Vagina (tissue), 2 donors: ENCODE measurements at regions not wholly inside any gene's neighbourhood (a gene's known extent, or its start where the extent isn't known, plus 50 kb on each side); places are given as distances from the start of the nearest gene placed in this dataset.

Experiments
- POLR2A ChIP-seq, 2 donors: fragments of 450-650 bp; IDR thresholded peaks; one replicate each; pipeline ENCODE4 v1.6.1; 2017; ENCODE audit warnings: antibody characterized with exemption in 2 of 2, mild to moderate bottlenecking in 2 of 2, moderate library complexity in 2 of 2
- POLR2AphosphoS5 ChIP-seq, 2 donors: sonication (generic); formaldehyde crosslinking; IDR thresholded peaks; one replicate each; pipeline ENCODE4 v1.9.0; 2017; ENCODE audit warnings: antibody characterized with exemption in 2 of 2, mild to moderate bottlenecking in 2 of 2, low read depth in 1 of 2; ENCODE audit not compliant: insufficient read depth in 1 of 2
- TF ChIP-seq, protein P1 (sequence below), 3 experiments: fragments of 450-650 bp in 2 of 3; fragments of 200-600 bp in 1 of 3; sonication (generic) in 1 of 3; IDR thresholded peaks; one replicate each; pipeline ENCODE4 v1.5.1; 2017 to 2019; ENCODE audit warnings: antibody characterized with exemption in 3 of 3, mild to moderate bottlenecking in 2 of 3, moderate library complexity in 2 of 3

DNA sequence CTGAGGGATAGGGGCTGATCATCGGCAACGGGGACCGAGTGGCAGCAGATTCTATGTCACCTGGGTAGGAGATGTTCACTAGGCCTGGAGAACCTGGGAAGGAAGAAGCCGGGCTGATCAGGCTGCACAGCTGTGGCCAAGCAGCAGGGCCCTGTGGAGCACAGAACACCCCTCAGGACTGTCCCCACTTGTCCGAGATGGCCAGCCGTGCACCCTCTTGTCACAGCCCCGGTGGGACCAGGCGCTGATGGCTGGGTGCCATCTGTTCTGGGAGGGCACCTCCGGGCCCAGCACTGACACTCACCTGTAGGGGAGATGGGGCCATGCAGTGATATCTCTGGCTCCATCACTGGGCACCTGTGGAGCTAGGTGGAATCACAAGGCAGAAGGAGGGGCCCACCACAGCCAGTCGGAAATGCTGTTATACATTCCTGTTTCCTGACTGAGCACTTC lies 217.9 kb upstream of the RAB6C start:
- TF ChIP-seq, protein P1, sequence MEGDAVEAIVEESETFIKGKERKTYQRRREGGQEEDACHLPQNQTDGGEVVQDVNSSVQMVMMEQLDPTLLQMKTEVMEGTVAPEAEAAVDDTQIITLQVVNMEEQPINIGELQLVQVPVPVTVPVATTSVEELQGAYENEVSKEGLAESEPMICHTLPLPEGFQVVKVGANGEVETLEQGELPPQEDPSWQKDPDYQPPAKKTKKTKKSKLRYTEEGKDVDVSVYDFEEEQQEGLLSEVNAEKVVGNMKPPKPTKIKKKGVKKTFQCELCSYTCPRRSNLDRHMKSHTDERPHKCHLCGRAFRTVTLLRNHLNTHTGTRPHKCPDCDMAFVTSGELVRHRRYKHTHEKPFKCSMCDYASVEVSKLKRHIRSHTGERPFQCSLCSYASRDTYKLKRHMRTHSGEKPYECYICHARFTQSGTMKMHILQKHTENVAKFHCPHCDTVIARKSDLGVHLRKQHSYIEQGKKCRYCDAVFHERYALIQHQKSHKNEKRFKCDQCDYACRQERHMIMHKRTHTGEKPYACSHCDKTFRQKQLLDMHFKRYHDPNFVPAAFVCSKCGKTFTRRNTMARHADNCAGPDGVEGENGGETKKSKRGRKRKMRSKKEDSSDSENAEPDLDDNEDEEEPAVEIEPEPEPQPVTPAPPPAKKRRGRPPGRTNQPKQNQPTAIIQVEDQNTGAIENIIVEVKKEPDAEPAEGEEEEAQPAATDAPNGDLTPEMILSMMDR (IDR thresholded peaks at IDR 0.05): no peak
- no peak for TF ChIP-seq POLR2A (IDR thresholded peaks at IDR 0.05)
- no peak for TF ChIP-seq POLR2AphosphoS5 (IDR thresholded peaks at IDR 0.05; ENCODE audit: insufficient read depth in 1 of 2, low read depth in 1 of 2)
